ENCODE measurements at regions not wholly inside any gene's neighbourhood (a gene's known extent, or its start where the extent isn't known, plus 50 kb on each side); places are given as distances from the start of the nearest gene placed in this dataset.

DNA sequence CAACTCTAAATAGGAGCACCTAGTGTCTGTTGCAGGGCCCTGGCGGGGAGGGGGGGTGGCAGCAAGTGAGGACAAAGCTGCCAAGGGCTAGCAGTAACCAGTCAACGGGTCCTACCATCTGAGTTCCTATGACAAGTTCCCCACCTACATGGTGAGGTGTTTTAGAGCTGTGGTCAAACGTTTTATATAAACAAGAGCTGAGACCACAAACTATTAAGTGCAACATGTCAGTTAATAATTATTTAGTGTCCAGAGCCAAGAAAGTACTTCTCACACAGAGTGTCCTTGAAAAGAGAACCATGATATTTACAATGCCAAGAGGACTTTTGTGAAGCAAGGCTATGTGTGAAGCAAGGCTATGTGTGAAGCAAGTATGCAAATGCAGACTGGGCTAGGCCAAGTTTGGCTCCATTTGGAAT, 434.7 kb downstream of the TNS3 start:
- no peak for DNase-seq (ENCODE audit: low read depth)

DNA sequence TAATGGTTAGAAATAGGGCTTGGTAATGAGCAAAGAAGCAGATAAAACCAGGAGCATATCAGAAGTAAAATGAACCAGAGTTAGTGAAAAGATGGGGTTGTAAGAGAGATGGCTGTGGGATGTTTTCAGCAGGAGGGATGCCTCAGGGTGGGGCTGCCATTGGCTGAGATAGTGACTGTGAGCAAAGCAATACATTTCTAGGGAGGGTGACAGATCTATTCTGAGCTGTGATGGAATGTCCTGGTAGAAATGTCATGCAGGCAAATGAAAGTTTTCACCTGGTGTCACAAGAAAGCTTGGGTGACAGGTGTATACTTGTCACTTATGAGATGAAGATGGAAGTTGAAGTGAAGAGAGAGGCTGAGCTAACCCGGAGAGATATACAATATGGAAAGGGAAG, 435.9 kb downstream of the TNS3 start:
- no peak for DNase-seq (ENCODE audit: low read depth)

DNA sequence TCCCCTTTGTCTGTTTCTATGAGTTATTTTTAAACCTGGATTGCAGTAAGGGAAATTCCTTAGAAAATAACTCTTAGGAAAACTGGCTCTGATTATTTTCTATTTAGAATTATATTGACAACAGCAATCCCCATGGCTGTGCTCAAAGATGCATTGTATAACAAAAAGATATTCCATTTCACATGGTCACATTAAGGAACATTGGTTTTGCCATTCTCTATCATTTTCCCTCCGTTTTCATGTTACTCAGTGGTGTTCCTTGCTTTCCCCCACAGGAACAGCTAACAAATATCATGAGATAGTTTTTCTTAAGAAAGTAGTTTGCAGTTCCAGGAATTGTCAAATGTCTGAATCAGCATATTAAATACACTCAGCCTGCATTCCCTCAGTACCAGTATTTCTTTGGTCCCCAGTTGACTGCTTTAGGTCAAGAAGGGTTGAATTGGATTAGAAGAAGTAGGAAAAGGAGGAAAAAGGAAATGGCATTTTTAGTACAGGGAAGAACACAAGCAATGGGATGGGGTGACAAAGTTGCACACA, 436.7 kb downstream of the TNS3 start:
- no peak for DNase-seq (ENCODE audit: low read depth)

DNA sequence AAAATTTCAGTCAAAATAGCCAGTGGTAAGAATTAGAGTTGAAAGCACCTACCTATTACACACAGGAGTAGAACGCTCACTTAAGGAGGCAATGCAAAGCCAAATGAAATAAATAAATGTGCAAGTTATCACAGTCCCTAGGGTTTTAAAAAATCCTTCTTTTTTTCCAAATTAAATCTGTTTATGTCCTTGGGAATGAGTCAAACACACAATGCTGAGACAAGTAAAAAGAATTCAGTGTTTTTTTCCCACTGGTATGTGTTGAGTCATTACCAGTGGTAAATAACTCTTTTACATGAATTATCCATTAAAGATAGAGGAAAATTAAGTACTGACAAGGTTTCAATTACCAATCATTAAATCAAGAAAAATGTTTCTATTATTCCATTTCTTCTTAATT, 438.6 kb downstream of the TNS3 start:
- DNase-seq (ENCODE audit: low read depth) = peak; percentile 73

DNA sequence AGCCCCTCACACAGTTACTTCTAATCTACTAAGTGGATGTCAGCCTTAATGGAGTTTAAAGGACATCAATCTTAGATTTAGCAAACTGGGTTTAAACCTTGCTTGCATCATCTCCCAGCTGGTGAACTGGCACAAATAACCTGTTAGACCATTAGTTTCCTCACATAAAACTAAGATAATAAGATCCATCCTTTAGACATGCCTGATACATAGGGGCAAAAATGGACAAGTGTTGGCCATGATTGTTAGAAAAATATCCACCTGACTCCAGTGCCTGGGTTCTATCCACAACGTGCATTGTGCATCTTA, 439.1 kb downstream of the TNS3 start:
- no peak for DNase-seq (ENCODE audit: low read depth)

DNA sequence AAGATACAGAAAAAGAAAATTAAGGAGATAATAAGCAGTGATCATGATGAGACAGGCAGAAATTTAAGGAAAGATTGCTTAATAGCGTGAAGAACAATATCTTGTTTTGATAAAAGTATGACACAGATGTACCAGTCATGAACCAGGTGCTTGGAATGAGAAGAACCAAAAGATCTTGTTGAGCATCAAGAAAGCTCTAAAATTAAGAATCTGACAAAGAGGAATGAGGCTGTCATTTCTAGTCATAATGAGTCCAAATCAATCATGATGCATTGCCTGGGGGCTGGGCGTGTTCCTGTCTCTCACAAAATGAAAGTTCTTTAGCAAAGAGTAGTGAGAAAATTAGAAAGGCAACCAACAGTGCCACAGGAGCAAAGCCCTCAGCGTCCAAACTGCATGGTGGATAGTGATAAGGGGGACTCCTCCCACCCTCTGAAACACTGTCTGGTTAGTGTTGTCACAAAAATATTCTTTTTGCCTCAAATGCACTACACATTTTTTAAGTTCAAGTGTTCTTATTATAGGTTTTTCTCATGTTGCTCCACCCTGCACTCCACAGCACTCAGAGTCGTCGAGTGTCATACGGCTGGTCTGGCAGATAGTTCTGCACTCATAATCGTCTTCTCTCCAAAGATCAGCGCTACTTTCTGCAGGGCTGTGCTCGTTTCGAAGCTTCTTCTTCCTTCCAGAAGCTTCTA, 439.6 kb downstream of the TNS3 start:
- no peak for DNase-seq (ENCODE audit: low read depth)

DNA sequence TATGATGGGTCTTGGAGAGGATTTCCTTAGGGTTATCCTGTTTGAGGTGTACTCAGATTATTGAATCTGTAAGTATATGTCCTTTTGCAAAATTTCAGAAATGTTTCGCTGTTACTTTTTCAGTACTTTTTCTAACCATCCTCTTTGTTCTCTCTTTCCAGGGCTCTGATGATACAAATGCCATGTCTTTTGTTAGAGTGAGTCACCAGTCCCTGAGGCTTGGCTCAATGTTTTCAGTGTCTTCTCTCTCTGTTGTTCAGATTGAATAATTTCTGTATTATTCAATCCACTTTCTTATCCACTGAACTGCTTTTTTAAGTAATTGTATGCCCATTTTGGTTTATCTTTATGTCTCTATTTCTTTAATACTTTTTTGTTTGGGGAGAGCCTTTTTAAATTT, 449.4 kb downstream of the TNS3 start:
- no peak for DNase-seq (ENCODE audit: low read depth)

DNA sequence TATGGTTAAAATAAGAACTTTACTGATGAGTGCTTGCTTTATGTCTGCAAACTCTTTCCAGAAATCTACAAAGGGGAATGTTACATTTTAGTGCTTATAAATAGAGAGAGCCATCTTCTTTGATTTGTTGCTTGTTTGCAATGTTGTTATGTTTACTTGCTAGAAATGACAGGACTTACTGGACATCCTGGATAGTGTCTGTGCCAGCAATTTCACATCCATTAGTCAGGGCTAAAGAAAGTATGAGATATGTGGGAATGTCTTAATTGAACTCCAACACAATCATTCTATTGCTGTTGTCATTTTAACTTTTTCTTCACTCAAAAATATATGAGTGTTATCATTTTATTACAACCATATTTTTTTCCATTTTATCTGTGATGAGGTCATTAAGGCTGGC, 453.2 kb downstream of the TNS3 start:
- DNase-seq (ENCODE audit: low read depth) = peak; percentile 37

DNA sequence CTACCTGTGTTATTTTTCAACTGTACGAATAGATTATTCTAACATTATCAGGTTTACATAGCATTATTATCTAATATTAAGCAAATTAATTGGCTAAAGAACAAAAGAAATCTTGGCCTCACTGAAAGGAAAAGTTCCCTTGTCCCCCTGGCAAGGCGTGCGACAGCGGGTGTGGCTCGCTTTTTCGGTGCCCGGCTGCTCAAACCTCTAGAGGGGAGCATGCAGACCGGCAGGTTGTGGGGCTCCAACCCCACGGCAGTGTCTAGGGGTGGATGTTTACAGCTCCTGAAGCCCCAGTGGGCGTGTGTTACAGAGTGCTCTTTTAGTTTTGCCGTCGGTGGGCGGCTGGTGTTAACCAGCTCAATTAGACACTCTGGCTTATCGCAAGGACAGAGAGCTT, 456.4 kb downstream of the TNS3 start:
- DNase-seq (ENCODE audit: low read depth) = no peak

DNA sequence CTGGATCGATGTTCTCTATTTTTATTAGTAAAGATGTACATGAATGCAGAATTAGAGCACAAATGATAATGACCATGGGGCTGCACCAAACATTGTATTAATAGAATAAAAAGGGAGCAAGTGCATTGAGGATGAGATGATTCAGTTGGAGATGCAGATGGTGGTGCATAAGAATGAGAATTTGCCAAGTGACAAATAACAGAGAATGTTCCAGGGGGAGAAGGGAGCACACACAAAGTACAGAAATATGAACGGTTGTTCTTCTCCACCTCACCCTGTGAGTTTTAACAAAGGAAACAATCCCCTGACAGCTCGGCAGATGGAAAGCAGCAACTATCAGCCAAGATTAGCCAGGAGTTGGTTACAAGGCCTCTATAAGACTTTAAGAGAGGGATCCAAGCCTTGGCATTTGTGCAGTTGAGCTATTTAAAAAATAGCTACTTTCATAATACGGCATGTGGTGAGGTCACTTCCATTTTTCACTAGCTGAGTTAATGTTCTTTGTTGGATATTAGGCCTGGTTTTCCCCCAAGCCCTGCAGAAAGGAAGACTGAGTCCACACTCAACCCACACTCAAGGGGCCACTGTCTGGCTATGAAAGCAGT, 462.5 kb downstream of the TNS3 start:
- DNase-seq (ENCODE audit: low read depth) = no peak

DNA sequence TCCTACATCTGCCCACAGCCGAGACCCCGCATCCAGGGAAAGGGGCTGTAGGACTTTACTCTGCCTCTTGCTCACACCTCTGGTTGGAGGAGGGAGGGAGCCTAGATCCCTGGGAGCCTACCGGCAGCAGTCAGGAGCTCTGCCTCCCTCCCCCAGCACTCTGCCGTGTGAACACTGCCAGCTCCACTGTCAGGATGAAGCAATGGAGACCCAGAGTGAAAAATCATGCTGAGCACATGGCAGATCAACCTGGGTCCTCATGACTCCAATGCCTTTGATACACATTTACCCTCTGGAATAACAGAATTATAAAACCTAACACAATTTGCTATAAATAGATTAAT, 477.7 kb downstream of the TNS3 start:
- DNase-seq (ENCODE audit: low read depth) = no peak

DNA sequence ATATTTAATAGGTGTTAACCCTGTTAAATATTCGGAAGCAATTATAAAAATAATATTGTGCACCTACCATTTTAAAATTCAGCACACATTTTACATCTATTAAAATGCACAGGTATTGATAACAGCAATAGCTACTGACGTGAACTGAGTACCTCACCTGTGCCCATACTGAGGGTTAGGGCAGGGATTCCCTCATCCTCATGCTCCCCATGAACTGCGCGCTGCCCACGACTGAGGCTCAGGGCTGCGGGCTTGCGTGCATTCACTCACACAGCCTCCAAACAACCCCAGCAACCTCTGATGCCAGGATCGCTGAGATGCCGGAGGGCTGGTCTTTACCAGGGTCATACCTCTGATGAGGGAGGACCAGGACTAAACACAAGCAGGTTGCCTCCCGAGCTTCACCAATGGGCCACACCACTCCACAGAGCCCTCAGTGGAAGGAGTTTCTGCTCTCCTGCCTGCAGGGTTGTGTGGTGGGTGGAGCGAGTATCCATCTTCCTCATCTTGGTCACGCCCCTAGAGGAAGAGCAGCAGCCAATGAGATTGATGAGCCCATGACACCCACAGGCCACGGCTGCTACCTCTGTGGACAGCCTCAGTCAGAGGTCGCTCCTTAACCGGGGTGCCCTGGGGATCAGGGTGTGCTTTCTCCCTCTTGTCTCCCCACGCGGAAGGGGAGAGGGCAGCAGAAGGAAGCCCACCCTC, 478.3 kb downstream of the TNS3 start:
- no peak for DNase-seq (ENCODE audit: low read depth)

DNA sequence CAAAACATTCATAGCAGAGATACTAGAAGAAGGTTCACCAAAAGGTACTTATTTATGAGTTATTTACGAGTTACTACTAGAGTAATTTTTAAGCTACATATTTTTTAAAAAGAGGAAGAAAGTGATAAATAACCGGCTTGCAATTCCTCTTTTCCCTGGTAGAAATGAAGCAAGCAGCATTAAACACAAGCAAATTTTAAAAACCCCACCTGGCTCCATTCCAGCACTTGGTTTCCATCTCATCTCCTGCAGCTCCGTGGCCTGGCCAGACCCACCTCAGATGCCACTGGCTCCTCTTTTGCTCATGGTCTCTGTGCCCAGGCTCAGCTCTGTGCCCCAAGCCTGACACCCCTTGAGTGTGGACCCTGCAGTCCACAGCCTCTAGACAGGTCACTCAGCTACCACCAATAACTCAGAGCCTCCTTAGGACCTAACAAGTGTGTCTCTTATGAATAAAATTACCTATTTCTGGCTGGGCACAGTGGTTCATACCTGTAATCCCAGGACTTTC, 479.5 kb downstream of the TNS3 start:
- no peak for DNase-seq (ENCODE audit: low read depth)

DNA sequence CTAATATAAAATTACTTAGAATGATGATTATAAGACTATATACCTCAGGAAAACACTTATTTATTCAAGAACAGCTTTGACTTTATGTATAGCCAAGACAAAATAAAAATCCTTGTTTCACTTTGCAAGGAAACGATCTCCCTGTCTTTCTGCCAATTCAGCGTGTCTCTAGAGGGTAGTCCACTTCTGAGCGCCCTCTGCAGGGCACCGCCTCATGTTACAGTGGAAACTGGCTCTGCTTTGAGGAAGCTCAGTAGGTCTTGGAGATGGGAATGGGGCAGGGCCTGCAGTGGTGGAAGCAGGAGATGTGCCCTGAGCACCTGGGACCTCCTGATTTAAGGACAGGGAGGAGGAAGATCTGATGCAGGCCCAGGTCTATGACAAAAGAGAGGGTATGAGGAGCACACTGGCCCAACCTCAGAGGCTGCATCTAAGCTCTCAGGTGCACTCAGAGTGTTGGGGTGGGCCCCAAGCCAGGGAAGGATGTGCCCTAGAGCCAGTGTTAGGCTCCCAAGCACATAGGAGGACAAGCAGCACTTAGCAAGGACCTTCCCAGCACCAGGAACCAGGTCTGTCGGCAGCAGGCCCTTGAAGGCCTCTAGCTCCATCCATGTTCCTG, 481.0 kb downstream of the TNS3 start:
- DNase-seq (ENCODE audit: low read depth) = no peak

DNA sequence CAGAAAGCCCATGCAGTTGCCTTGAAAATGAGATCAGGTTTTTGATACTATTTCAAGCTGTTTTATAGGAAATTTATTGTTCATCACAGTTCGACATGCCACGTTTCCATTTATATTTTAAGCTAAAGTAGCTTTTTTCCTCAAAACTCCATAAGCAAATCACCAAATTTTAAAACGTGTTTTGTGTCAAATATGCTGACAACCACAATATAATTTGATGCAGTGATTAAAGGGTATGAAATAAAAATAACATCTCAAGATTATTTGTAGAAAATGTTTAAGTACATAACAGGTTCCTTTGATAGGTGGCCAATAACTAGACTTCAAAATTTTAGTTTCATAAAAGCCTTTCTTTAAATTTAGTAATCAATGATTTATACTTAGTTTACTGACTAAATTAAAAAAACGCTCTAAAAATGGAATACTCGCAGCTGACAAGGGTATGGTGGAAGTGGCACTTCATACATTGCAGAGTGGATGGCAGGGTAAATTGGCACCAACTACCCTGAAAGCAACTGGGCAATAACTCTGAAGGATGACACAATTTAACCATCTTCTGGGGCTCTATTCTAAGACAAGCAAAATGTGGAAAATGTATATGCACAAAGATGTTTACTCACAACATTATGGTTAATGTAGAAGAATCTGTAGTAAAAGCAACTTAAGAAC, 481.6 kb downstream of the TNS3 start:
- no peak for DNase-seq (ENCODE audit: low read depth)

DNA sequence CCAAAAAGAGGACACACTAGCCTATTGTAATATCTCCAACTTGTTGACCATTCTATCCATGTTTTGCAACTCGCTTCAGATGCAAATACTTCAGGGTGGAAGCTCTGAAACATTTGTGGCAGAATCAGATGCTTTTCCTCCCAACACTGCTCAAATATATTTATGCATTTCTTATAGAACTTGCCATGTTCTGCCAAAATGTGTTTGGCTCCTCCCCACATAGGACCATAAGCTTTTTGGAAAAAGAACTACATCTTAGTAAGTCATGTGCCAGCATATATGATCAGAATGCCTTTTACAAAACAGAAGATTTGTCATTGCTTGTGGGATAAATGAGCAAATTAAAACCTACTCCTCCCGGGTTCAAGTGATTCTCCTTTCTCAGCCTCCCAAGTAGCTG, 484.5 kb downstream of the TNS3 start:
- no peak for DNase-seq (ENCODE audit: low read depth)

DNA sequence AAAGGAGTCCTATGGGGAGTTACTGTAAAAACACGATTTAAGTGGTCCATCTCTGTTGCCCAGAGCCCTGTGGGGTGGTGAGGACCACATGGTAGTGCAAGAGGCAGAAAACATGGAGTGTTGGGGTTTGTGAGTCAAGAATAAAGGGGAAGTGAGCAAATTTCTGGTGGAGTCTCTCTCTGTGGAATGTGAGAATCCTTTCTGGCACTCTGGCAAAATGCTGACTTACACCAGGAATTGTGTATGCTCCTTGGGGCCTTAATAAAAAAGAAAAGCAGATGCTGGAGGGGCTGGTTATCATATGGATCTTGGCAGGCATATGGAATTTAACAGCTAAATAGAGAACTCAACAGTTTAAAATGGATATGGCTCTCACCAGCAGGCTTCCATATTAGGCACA, 486.0 kb downstream of the TNS3 start:
- no peak for DNase-seq (ENCODE audit: low read depth)

DNA sequence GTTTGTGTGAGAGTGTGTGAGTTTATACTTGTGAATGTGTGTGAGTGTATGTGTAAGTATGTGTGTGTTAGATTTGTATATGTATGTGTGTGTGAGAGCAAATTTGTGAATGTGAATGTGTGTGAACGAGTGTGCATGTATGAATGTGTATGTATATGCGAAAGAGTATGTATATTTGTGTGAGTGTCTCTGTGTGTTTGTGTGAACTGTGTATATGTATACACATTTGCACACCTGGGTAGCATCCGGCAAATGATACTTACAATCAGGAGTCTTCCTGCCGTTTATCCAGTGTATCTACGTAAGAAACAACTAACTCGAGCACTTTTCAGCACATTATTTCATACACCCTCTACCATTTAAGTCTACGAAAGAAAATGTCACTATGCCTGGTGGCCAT, 487.4 kb downstream of the TNS3 start:
- no peak for DNase-seq (ENCODE audit: low read depth)

DNA sequence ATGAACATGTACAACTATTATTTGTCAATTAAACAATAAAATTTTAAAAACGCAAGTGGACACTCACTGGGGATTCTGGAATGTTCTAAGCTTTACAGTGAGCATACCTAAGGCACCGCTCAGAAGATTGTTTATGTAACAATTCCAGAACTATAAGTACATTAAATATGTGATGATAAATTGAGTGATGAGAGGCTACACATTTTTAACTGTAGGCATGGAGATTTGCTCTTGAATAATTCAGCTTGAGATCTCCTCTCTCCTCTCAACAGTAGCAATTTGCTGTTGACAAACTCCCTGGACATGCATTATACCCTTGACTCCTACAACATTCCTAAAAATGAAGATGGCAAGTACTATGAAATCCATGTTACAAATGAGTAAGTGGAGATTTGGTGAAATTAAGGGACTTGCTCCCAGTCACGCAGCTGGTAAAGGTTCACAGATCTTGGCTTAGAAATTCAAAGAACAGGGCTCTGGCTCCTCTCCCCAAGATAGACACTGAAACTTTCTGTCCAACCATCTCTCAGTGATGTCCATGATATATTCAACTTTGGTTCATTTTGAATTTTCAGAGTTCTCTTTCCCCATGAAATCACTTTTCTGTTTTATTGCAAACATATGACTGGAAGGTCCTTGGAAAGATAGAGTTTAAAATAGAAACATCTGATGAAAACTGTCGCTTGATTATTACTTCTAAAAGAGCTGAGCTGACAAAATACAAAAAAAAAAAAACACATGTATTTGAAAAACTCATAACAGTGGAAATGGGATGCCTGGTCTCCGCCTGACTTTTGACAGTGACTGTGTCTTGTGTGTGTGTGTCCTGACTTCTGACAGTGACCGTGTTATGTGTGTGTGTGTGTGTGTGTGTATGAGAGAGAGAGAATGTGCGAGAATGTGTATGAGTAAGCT, 488.3 kb downstream of the TNS3 start:
- no peak for DNase-seq (ENCODE audit: low read depth)

DNA sequence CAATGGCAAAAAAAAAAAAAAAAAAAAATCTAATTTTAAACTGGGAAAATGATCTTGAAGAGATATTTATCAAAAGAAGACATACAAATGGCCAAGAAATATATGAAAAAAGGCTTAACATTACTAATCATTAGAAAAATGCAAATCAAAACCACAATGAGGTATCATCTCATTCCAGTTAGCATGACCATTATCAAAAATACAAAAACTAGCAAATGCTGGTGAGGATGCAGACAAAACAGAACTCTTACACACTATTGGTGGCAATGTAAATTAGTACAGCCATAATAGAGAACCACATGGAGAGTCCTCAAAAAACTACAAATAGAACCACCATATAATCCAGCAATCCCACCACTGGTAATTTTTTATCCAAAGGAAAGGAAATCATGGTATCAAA, 489.6 kb downstream of the TNS3 start:
- DNase-seq (ENCODE audit: low read depth) = no peak

DNA sequence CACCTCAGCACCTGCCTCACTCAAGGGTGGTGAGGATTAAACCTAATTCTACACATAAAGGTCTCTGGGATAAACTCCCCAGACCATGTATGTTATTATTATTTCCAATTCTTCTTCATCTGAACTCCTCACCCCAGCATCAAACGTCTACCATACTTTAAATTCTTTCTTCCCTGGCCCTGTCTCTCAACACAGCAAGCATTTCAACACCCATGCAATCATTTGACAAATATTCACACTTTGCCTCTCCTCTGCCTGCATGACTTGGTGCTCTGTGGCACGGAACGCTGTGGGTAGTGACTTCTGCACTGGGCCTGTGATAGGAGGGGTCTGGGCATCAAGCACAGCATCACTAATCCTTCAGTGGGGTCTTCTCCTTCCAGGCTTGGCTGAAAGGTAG, 490.8 kb downstream of the TNS3 start:
- DNase-seq (ENCODE audit: low read depth) = no peak
